Mucosa of descending colon (tissue), 3 donors: ENCODE measurements at regions not wholly inside any gene's neighbourhood (a gene's known extent, or its start where the extent isn't known, plus 50 kb on each side); places are given as distances from the start of the nearest gene placed in this dataset.
"Not testable (repeated sequence)": the region's sequence is repeated elsewhere in the genome, so short reads cannot be mapped to it uniquely, and the experiment has no call there.

Experiments
- ATAC-seq: fragments of 200-7000 bp; cut with Tn5 transposase; one replicate; pipeline ENCODE4 v1.9.1; 2020; ENCODE audit warnings: mild to moderate bottlenecking, moderate library complexity
- DNase-seq, 3 donors: peaks; one replicate each; pipeline ENCODE4 v3.0.0-alpha.2; 2020
- H3K36me3 ChIP-seq: fragments of 200-600 bp; one replicate; pipeline ENCODE4 v1.8.0; 2021; ENCODE audit warnings: low read depth, mild to moderate bottlenecking
- H3K4me1 ChIP-seq: fragments of 200-600 bp; one replicate; pipeline ENCODE4 v1.8.0; 2021; ENCODE audit warnings: low read depth, mild to moderate bottlenecking
- H3K4me3 ChIP-seq: fragments of 200-600 bp; one replicate; pipeline ENCODE4 v1.8.0; 2021; ENCODE audit warnings: mild to moderate bottlenecking
- H3K9me3 ChIP-seq: fragments of 200-600 bp; one replicate; pipeline ENCODE4 v1.8.0; 2021; ENCODE audit warnings: mild to moderate bottlenecking
- intact Hi-C, 2 donors: fragments of 100-400 bp; cut with DNase I in 1 of 2; cut with micrococcal nuclease in 1 of 2; formaldehyde crosslinking; loops; one replicate each; pipeline versions ENCODE4 v1.11.0 to v1.11.1; 2022; cut with DNase I, micrococcal nuclease
- TF ChIP-seq, protein P1 (sequence below): fragments of 200-600 bp; IDR thresholded peaks from one replicate; pipeline ENCODE4 v1.8.0; 2022; ENCODE audit warnings: antibody characterized with exemption, mild to moderate bottlenecking
- donor health status: DM: no; HTN: no; CAD: no; lungs with moderate emphysema.
- donor health status: DM: no; HTN: no; CAD: no.
- donor health status: DM: no; HTN: yes; CAD: no.

DNA sequence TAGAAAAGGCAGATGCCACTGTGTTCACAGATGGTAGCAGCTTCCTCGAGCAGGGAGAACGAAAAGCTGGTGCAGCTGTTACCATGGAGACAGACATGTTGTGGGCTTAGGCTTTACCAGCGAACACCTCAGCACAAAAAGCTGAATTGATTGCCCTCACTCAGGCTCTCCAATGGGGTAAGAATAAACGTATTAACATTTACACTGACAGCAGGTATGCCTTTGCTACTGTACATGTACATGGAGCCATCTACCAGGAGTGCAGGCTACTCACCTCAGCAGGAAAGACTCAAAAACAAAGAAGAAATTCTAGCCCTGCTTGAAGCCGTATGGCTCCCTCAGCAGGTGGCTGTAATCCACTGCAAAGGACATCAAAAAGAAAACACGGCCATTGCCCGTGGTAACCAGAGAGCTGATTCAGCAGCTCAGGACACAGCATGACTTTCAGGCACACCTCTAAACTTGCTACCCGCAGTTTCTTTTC, 197.7 kb downstream of the ZNF737 start:
- no peak for ATAC-seq
- intact Hi-C loops, result no loop called here
- Histone ChIP-seq H3K9me3 (peaks cover 44% of the 10 kb centered on the region), H3K4me1 (no peaks in the 10 kb centered on the region), H3K4me3 (no peak overlapping the region), H3K36me3 (no peaks in the 10 kb centered on the region)
- TF ChIP-seq, protein P1, sequence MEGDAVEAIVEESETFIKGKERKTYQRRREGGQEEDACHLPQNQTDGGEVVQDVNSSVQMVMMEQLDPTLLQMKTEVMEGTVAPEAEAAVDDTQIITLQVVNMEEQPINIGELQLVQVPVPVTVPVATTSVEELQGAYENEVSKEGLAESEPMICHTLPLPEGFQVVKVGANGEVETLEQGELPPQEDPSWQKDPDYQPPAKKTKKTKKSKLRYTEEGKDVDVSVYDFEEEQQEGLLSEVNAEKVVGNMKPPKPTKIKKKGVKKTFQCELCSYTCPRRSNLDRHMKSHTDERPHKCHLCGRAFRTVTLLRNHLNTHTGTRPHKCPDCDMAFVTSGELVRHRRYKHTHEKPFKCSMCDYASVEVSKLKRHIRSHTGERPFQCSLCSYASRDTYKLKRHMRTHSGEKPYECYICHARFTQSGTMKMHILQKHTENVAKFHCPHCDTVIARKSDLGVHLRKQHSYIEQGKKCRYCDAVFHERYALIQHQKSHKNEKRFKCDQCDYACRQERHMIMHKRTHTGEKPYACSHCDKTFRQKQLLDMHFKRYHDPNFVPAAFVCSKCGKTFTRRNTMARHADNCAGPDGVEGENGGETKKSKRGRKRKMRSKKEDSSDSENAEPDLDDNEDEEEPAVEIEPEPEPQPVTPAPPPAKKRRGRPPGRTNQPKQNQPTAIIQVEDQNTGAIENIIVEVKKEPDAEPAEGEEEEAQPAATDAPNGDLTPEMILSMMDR, result no peak
- no peak for DNase-seq

DNA sequence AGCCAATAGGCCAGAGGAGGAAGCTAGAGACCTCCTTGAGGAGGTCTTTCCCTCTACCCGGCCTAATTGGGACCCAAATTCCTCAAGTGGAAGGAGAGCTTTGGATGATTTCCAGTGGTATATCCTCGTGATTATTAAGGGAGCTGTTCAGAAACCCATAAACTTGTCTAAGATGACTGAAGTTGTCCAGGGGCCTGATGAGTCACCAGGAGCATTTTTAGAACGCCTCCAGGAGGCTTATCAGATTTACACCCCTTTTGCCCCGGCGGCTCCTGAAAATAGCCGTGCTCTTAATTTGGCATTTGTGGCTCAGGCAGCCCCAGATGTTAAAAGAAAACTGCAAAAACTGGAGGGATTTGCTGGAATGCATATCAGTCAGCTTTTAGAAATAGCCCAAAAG, 198.1 kb downstream of the ZNF486 start:
- ATAC-seq, result no peak
- no peaks in the 10 kb centered on the region for H3K4me1 ChIP-seq
- peaks cover 44% of the 10 kb centered on the region for H3K9me3 ChIP-seq
- DNase-seq, result no peak
- intact Hi-C loops, result no loop called here
- no peaks in the 10 kb centered on the region for H3K36me3 ChIP-seq
- no peak overlapping the region for H3K4me3 ChIP-seq
- TF ChIP-seq, protein P1, result no peak

GRCh38 chr19:20359933-20360720, 193.1 kb downstream of the ZNF486 start:
- ATAC-seq, result no peak
- peaks cover 57% of the 10 kb centered on the region for H3K9me3 ChIP-seq

DNA sequence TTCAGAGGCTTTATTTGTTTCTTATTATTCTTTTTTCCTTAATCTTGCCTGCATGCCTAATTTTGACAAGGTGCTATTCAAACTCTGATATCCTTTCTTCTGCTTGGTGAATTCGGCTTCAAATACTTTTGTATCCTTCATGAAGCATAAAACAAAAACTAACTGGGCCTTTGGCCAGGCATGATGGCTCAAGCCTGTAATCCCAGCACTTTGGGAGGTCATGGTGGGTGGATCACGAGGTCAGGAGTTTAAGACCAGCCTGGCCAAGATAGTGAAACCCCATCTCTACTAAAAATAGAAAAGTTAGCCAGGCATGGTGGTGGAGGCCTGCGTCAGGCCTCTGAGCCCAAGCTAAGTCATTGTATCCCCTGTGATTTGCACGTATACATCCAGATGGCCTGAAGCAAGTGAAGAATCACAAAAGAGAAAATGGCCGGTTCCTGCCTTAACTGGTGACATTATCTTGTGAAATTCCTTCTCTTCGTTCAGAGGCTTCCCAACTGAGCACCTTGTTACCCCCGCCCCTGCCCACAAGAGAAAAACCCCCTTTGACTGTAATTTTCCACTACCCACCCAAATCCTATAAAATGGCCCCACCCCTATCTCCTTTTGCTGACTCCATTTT, 191.9 kb downstream of the ZNF486 start:
- peaks cover 57% of the 10 kb centered on the region for H3K9me3 ChIP-seq
- H3K4me1 ChIP-seq, DNase-seq, ATAC-seq, H3K36me3 ChIP-seq, intact Hi-C loops, H3K4me3 ChIP-seq: not testable (repeated sequence)

More at GRCh38 chr19:20359933-20360720, 193.1 kb downstream of the ZNF486 start:
- intact Hi-C loops, result no loop called here
- H3K4me1 ChIP-seq, result no peaks in the 10 kb centered on the region
- no peaks in the 10 kb centered on the region for H3K36me3 ChIP-seq
- no peak for DNase-seq
- H3K4me3 ChIP-seq, result no peak overlapping the region
- TF ChIP-seq, protein P1, result no peak

DNA sequence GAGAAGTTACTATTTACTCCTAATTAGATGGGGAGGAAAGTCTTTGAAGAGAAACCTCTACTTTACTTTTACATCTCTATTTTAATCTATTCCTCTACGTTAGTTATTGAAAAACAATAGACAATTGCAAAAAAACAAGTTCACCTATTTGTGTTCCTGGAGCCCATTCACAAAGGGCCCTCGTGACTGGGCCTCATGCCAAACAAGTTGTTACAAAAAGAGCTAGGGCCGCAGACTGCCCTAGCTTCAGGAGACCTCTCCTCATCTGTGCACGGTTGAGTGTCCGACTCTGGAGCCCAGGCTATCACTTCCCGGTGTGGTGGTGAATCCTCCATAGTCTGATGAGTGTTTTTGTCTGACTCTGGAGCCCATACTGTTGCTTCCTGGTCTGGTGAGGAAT, 190.9 kb downstream of the ZNF486 start:
- intact Hi-C loops, result no loop called here
- no peaks in the 10 kb centered on the region for H3K36me3 ChIP-seq
- no peak overlapping the region for H3K4me3 ChIP-seq
- ATAC-seq (no peak), DNase-seq (no peak)
- TF ChIP-seq, protein P1, result no peak
- H3K4me1 ChIP-seq, result no peaks in the 10 kb centered on the region
- peaks cover 59% of the 10 kb centered on the region for H3K9me3 ChIP-seq

DNA sequence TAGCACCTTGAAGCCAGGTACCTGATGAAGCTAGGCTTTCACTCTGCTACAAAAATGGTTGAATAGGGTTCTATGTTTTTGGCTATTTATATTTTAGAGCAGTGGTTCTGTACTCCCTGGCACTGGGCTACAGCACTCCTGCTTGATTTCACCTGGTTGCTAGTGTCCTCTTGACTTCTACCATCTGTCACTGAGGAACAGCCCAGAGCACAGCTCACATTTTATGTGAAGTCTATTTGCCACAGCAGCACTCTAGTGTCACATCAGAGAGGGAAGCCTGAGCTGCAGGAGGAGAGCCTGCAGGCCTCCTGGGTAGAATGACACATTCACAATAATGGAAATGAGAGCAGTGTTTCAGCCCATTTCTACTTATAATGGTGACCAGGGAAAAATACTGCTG, 184.2 kb downstream of the ZNF486 start:
- DNase-seq (no peak), ATAC-seq (no peak)
- intact Hi-C loops, result no loop called here
- Histone ChIP-seq H3K9me3 (peaks cover 26% of the 10 kb centered on the region), H3K4me3 (no peak overlapping the region), H3K36me3 (no peaks in the 10 kb centered on the region), H3K4me1 (no peaks in the 10 kb centered on the region)
- TF ChIP-seq, protein P1, result no peak
